ENCODE measurements at regions not wholly inside any gene's neighbourhood (a gene's known extent, or its start where the extent isn't known, plus 50 kb on each side); places are given as distances from the start of the nearest gene placed in this dataset.

GRCh38 chr2:237232166-237232565 is 146.5 kb downstream of the COPS8 start:
- no peak for DNase-seq (ENCODE audit: low read depth in 1 of 2, low spot score in 1 of 2)
- H3K27me3 ChIP-seq (ENCODE audit: insufficient read depth, poor library complexity, severe bottlenecking) = no peaks in the 10 kb centered on the region
- no peak for TF ChIP-seq REST (IDR thresholded peaks at IDR 0.05; ENCODE audit: insufficient replicate concordance, low read depth)
- no peak for TF ChIP-seq POLR2AphosphoS5 (IDR thresholded peaks at IDR 0.05; ENCODE audit: low read depth)
- TF ChIP-seq CTCF (IDR thresholded peaks at IDR 0.05; ENCODE audit: insufficient read depth, low read length) = no peak
- no peak for TF ChIP-seq GABPA (IDR thresholded peaks at IDR 0.05; ENCODE audit: low read depth)
- no peak for TF ChIP-seq SPI1 (IDR thresholded peaks at IDR 0.05; ENCODE audit: borderline replicate concordance, low read depth)
- H3K27ac ChIP-seq (replicated peaks) = no peak overlapping the region
- no peak overlapping the region for H3K4me3 ChIP-seq (replicated peaks; ENCODE audit: insufficient read depth, low read length)

GRCh38 chr2:237234268-237234667 is 148.6 kb downstream of the COPS8 start:
- H3K27me3 ChIP-seq (ENCODE audit: insufficient read depth, poor library complexity, severe bottlenecking) = peaks cover 3% of the 10 kb centered on the region
- no peak overlapping the region for H3K4me3 ChIP-seq (replicated peaks; ENCODE audit: insufficient read depth, low read length)
- no peak for DNase-seq (ENCODE audit: low read depth in 1 of 2, low spot score in 1 of 2)
- H3K27ac ChIP-seq (replicated peaks) = no peak overlapping the region
- TF ChIP-seq GABPA (IDR thresholded peaks at IDR 0.05; ENCODE audit: low read depth) (no peak), POLR2AphosphoS5 (IDR thresholded peaks at IDR 0.05; ENCODE audit: low read depth) (no peak), CTCF (IDR thresholded peaks at IDR 0.05; ENCODE audit: insufficient read depth, low read length) (no peak), SPI1 (IDR thresholded peaks at IDR 0.05; ENCODE audit: borderline replicate concordance, low read depth) (no peak), REST (IDR thresholded peaks at IDR 0.05; ENCODE audit: insufficient replicate concordance, low read depth) (no peak)

- Histone ChIP-seq H3K27ac (replicated peaks) (no peak overlapping the region), H3K4me3 (replicated peaks; ENCODE audit: insufficient read depth, low read length) (no peak overlapping the region), H3K27me3 (ENCODE audit: insufficient read depth, poor library complexity, severe bottlenecking) (peaks cover 3% of the 10 kb centered on the region)
- no peak for DNase-seq (ENCODE audit: low read depth in 1 of 2, low spot score in 1 of 2)
- TF ChIP-seq GABPA (IDR thresholded peaks at IDR 0.05; ENCODE audit: low read depth) (no peak), SPI1 (IDR thresholded peaks at IDR 0.05; ENCODE audit: borderline replicate concordance, low read depth) (no peak), POLR2AphosphoS5 (IDR thresholded peaks at IDR 0.05; ENCODE audit: low read depth) (no peak)
Measured at GRCh38 chr2:237235383-237236095, 149.8 kb downstream of the COPS8 start.

- Histone ChIP-seq H3K4me3 (replicated peaks; ENCODE audit: insufficient read depth, low read length) (no peak overlapping the region), H3K27ac (replicated peaks) (no peak overlapping the region), H3K27me3 (ENCODE audit: insufficient read depth, poor library complexity, severe bottlenecking) (peaks cover 3% of the 10 kb centered on the region)
- TF ChIP-seq SPI1 (IDR thresholded peaks at IDR 0.05; ENCODE audit: borderline replicate concordance, low read depth) (no peak), REST (IDR thresholded peaks at IDR 0.05; ENCODE audit: insufficient replicate concordance, low read depth) (no peak), POLR2AphosphoS5 (IDR thresholded peaks at IDR 0.05; ENCODE audit: low read depth) (no peak), GABPA (IDR thresholded peaks at IDR 0.05; ENCODE audit: low read depth) (no peak), CTCF (IDR thresholded peaks at IDR 0.05; ENCODE audit: insufficient read depth, low read length) (no peak)
- DNase-seq (ENCODE audit: low read depth in 1 of 2, low spot score in 1 of 2) = no peak
Measured at GRCh38 chr2:237236188-237236587, 150.5 kb downstream of the COPS8 start.
